HCT116 (cell line): ENCODE measurements at regions not wholly inside any gene's neighbourhood (a gene's known extent, or its start where the extent isn't known, plus 50 kb on each side); places are given as distances from the start of the nearest gene placed in this dataset.

Experiments
- ATAC-seq: fragments of 200-7000 bp; cut with Tn5 transposase; 2 replicates; pipeline ENCODE4 v1.9.1; 2020; ENCODE audit warnings: mild to moderate bottlenecking, moderate library complexity
- BruUV-seq: library from RNA; stranded (reverse); fragments of 400-500 nt; replicated peaks from 2 replicates; lab custom pipeline; 2021; lab: Mats Ljungman, UMichigan
- CTCF ChIA-PET: fragments of 300-600 bp; sonication (Branson Sonifier 250); formaldehyde crosslinking; loops from one replicate; lab custom pipeline; 2021; ENCODE audit warnings: antibody characterized with exemption; lab: Charles Lee
- POLR2A ChIA-PET: fragments of 300-600, 350-600 bp; sonication (Branson Sonifier 250); formaldehyde crosslinking; loops from one replicate; lab custom pipeline; 2021; ENCODE audit warnings: antibody characterized with exemption; lab: Charles Lee
- RAD21 ChIA-PET, 2 experiments: fragments of 300-600 bp; sonication (Branson Sonifier 250); formaldehyde crosslinking; loops; one replicate each; lab custom pipeline; 2023; ENCODE audit warnings: low total read pairs in 2 of 2; ENCODE audit not compliant: uncharacterized antibody in 2 of 2, unreplicated experiment in 2 of 2, low non-redundant PET in 1 of 2; lab: Charles Lee
- DNase-seq: peaks from one replicate; pipeline ENCODE4 v3.0.0-alpha.2; 2010; ENCODE audit warnings: low read depth, low spot score
- H2AFZ ChIP-seq: fragments of 200-600 bp; shearing (Covaris generic), sonication (generic); 2 replicates; pipeline ENCODE4 v1.6.1; 2017; ENCODE audit warnings: low read depth, mixed run types, mixed read lengths, antibody characterized with exemption, low read length; ENCODE audit not compliant: poor library complexity, severe bottlenecking
- H3K27ac ChIP-seq: 2 replicates; pipeline ENCODE4 v1.5.1; 2012; ENCODE audit warnings: low read depth, low read length
- H3K27me3 ChIP-seq: fragments of 200-600 bp; sonication (generic); 2 replicates; pipeline ENCODE4 v1.6.1; 2016; ENCODE audit warnings: mixed run types, low read length, mixed read lengths; ENCODE audit not compliant: insufficient read depth
- H3K36me3 ChIP-seq, 2 experiments: fragments of 200-500 bp in 1 of 2; fragments of 200-600 bp in 1 of 2; sonication (Bioruptor generic) in 1 of 2; sonication (generic) in 1 of 2; 2 replicates each; pipeline versions ENCODE4 v1.5.1 to v1.6.1; 2014 to 2016; ENCODE audit warnings: low read length in 2 of 2, inconsistent platforms in 1 of 2, mixed read lengths in 1 of 2, mixed run types in 1 of 2; ENCODE audit not compliant: insufficient read depth in 2 of 2, control insufficient read depth in 1 of 2
- H3K4me1 ChIP-seq, 2 experiments: fragments of 200-600 bp in 1 of 2; sonication (generic) in 1 of 2; 2 replicates each; pipeline versions ENCODE4 v1.5.1 to v1.6.1; 2012 to 2017; ENCODE audit warnings: low read length in 2 of 2, inconsistent platforms in 1 of 2, mild to moderate bottlenecking in 1 of 2, mixed read lengths in 1 of 2, mixed run types in 1 of 2, moderate library complexity in 1 of 2; ENCODE audit not compliant: insufficient read depth in 2 of 2, control insufficient read depth in 1 of 2
- H3K4me2 ChIP-seq: fragments of 200-600 bp; sonication (generic); 2 replicates; pipeline ENCODE4 v1.6.1; 2017; ENCODE audit warnings: mixed run types, low read length, mixed read lengths
- H3K4me3 ChIP-seq, 2 experiments: fragments of 200-600 bp in 1 of 2; sonication (generic) in 1 of 2; replicated peaks in 1 of 2; 2 replicates each; pipeline ENCODE4 v1.5.1; 2011 to 2016; ENCODE audit warnings: low read length in 2 of 2, control low read depth in 1 of 2, low read depth in 1 of 2, mild to moderate bottlenecking in 1 of 2, mixed read lengths in 1 of 2, mixed run types in 1 of 2
- H3K79me2 ChIP-seq: fragments of 200-600 bp; sonication (generic); 2 replicates; pipeline ENCODE4 v1.6.1; 2017; ENCODE audit warnings: mild to moderate bottlenecking, mixed run types, low read length, moderate library complexity, mixed read lengths; ENCODE audit not compliant: insufficient read depth
- H3K9ac ChIP-seq: fragments of 200-600 bp; sonication (generic); 2 replicates; pipeline ENCODE4 v1.6.1; 2016; ENCODE audit warnings: low read length, mixed read lengths
- H3K9me2 ChIP-seq: fragments of 200-600 bp; sonication (generic), shearing (Covaris generic); 2 replicates; pipeline ENCODE4 v1.6.1; 2017; ENCODE audit warnings: mixed run types, mild to moderate bottlenecking, moderate library complexity; ENCODE audit not compliant: insufficient read depth
- H3K9me3 ChIP-seq, 2 experiments: fragments of 200-500 bp in 1 of 2; fragments of 200-600 bp in 1 of 2; sonication (Bioruptor generic) in 1 of 2; sonication (generic) in 1 of 2; 2 replicates each; pipeline ENCODE4 v1.6.1; 2014 to 2017; ENCODE audit warnings: low read length in 2 of 2, mixed read lengths in 2 of 2, inconsistent platforms in 1 of 2, low read depth in 1 of 2, mild to moderate bottlenecking in 1 of 2, mixed run types in 1 of 2, moderate library complexity in 1 of 2; ENCODE audit not compliant: control insufficient read depth in 1 of 2, insufficient read depth in 1 of 2
- H4K20me1 ChIP-seq: fragments of 200-600 bp; sonication (generic), shearing (Covaris generic); 2 replicates; pipeline ENCODE4 v1.6.1; 2017; ENCODE audit warnings: mixed run types, mild to moderate bottlenecking, moderate library complexity; ENCODE audit not compliant: insufficient read depth
- CBX3 ChIP-seq: IDR thresholded peaks from 2 replicates; pipeline ENCODE4 v1.6.1; 2012; ENCODE audit warnings: low read depth
- CEBPB ChIP-seq: IDR thresholded peaks from 2 replicates; pipeline ENCODE4 v1.6.1; 2012; ENCODE audit warnings: low read depth
- EGR1 ChIP-seq: IDR thresholded peaks from 2 replicates; pipeline ENCODE4 v1.6.1; 2012; ENCODE audit warnings: low read depth
- ELF1 ChIP-seq: IDR thresholded peaks from 2 replicates; pipeline ENCODE4 v1.6.1; 2012; ENCODE audit warnings: low read depth, borderline replicate concordance
- EZH2 ChIP-seq: fragments of 200-600 bp; sonication (generic); IDR thresholded peaks from 2 replicates; pipeline ENCODE4 v1.6.1; 2017; ENCODE audit warnings: antibody characterized with exemption, mixed run types
- FOSL1 ChIP-seq: IDR thresholded peaks from 2 replicates; pipeline ENCODE4 v1.6.1; 2012; ENCODE audit warnings: low read depth
- JUND ChIP-seq: IDR thresholded peaks from 2 replicates; pipeline ENCODE4 v1.6.1; 2012
- POLR2A ChIP-seq: IDR thresholded peaks from 2 replicates; pipeline ENCODE4 v1.7.0; 2011; ENCODE audit warnings: borderline replicate concordance; ENCODE audit not compliant: insufficient read depth, insufficient read length; ENCODE audit errors: extremely low read depth
- POLR2AphosphoS5 ChIP-seq: IDR thresholded peaks from 2 replicates; pipeline ENCODE4 v1.6.1; 2011; ENCODE audit warnings: mild to moderate bottlenecking, low read depth, low read length, moderate library complexity
- SIN3A ChIP-seq: IDR thresholded peaks from 2 replicates; pipeline ENCODE4 v1.6.1; 2012; ENCODE audit warnings: low read depth
- SP1 ChIP-seq: IDR thresholded peaks from 2 replicates; pipeline ENCODE4 v1.6.1; 2012; ENCODE audit warnings: low read depth
- TCF7L2 ChIP-seq: IDR thresholded peaks from 2 replicates; pipeline ENCODE4 v1.7.0; 2011; ENCODE audit warnings: borderline replicate concordance, inconsistent platforms; ENCODE audit not compliant: insufficient read depth, insufficient read length; ENCODE audit errors: extremely low read depth
- ZFX ChIP-seq: fragments of 450-650 bp; IDR thresholded peaks from 2 replicates; pipeline ENCODE4 v1.6.1; 2017
- ZNF274 ChIP-seq: fragments of 200-500 bp; sonication (Bioruptor generic); IDR thresholded peaks from 2 replicates; pipeline ENCODE4 v1.6.1; 2014; ENCODE audit warnings: mild to moderate bottlenecking, low read depth, low read length, inconsistent platforms
- intact Hi-C: fragments of 100-400 bp; cut with micrococcal nuclease; formaldehyde crosslinking; loops from 2 replicates; pipeline ENCODE4 v1.10.0; 2022
- TF ChIP-seq, protein P1 (sequence below): IDR thresholded peaks from 2 replicates; pipeline ENCODE4 v1.6.1; 2012; ENCODE audit warnings: low read depth
- TF ChIP-seq, protein P2 (sequence below): IDR thresholded peaks from 2 replicates; pipeline ENCODE4 v1.6.1; 2012
- TF ChIP-seq, protein P3 (sequence below): IDR thresholded peaks from 2 replicates; pipeline ENCODE4 v1.6.1; 2011; ENCODE audit warnings: mild to moderate bottlenecking, low read length, moderate library complexity; ENCODE audit not compliant: insufficient replicate concordance; ENCODE audit errors: extremely low read depth
- TF ChIP-seq, protein P4 (sequence below): IDR thresholded peaks from 2 replicates; pipeline ENCODE4 v1.6.1; 2012
- TF ChIP-seq, protein P5 (sequence below), 3 experiments: fragments of 200-600 bp in 1 of 3; sonication (generic) in 1 of 3; IDR thresholded peaks in 2 of 3; conservative IDR thresholded peaks in 1 of 3; 2 replicates each; pipeline ENCODE4 v1.5.1; 2012 to 2017; ENCODE audit warnings: low read depth in 2 of 3, low read length in 2 of 3, antibody characterized with exemption in 1 of 3, borderline replicate concordance in 1 of 3, control low read depth in 1 of 3, mild to moderate bottlenecking in 1 of 3, mixed read lengths in 1 of 3, mixed run types in 1 of 3, moderate library complexity in 1 of 3; ENCODE audit not compliant: insufficient read depth in 1 of 3

DNA sequence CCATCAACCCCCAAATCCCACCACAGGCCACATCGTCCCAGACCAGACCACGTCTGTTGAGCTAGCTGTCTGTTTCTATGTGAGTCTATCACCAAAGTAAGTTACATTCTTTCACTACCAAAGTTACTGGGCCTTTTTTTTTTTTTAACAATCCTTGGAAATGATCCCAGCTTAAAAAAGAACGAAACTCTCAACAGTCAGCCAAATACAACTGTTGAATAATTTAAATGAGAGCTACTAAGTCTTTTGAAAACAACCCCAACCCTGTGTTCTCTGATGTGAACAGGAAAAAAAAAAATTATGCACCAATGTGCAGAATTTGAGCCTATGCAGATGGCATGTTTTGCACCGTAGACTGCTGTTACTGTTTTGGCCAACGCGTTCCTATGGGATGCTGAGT, 134.0 kb upstream of the ETS2 start:
- no peaks in the 10 kb centered on the region for H3K27me3 ChIP-seq
- ChIA-PET CTCF (no interaction called here), RAD21 (no interaction called here), POLR2A (no interaction called here)
- no peaks in the 10 kb centered on the region for H4K20me1 ChIP-seq
- intact Hi-C loops, result no loop called here
- no peaks in the 10 kb centered on the region for H3K9me3 ChIP-seq
- no peak overlapping the region for H3K27ac ChIP-seq
- no peaks in the 10 kb centered on the region for H3K9me2 ChIP-seq
- H3K4me3 ChIP-seq, result no peak overlapping the region
- no peaks in the 10 kb centered on the region for H3K4me1 ChIP-seq
- ATAC-seq (no peak), DNase-seq (no peak)
- H3K4me2 ChIP-seq, result no peak overlapping the region
- no peaks in the 10 kb centered on the region for H3K79me2 ChIP-seq
- no peaks in the 10 kb centered on the region for H3K36me3 ChIP-seq
- no peak overlapping the region for H3K9ac ChIP-seq
- TF ChIP-seq TCF7L2 (no peak), FOSL1 (no peak), ELF1 (no peak), SP1 (no peak), CEBPB (no peak), SIN3A (no peak), JUND (no peak), CBX3 (no peak), EGR1 (no peak), POLR2A (no peak), EZH2 (no peak), ZNF274 (no peak), POLR2AphosphoS5 (no peak), ZFX (no peak)
- TF ChIP-seq, protein P1, sequence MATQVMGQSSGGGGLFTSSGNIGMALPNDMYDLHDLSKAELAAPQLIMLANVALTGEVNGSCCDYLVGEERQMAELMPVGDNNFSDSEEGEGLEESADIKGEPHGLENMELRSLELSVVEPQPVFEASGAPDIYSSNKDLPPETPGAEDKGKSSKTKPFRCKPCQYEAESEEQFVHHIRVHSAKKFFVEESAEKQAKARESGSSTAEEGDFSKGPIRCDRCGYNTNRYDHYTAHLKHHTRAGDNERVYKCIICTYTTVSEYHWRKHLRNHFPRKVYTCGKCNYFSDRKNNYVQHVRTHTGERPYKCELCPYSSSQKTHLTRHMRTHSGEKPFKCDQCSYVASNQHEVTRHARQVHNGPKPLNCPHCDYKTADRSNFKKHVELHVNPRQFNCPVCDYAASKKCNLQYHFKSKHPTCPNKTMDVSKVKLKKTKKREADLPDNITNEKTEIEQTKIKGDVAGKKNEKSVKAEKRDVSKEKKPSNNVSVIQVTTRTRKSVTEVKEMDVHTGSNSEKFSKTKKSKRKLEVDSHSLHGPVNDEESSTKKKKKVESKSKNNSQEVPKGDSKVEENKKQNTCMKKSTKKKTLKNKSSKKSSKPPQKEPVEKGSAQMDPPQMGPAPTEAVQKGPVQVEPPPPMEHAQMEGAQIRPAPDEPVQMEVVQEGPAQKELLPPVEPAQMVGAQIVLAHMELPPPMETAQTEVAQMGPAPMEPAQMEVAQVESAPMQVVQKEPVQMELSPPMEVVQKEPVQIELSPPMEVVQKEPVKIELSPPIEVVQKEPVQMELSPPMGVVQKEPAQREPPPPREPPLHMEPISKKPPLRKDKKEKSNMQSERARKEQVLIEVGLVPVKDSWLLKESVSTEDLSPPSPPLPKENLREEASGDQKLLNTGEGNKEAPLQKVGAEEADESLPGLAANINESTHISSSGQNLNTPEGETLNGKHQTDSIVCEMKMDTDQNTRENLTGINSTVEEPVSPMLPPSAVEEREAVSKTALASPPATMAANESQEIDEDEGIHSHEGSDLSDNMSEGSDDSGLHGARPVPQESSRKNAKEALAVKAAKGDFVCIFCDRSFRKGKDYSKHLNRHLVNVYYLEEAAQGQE, result no peak
- TF ChIP-seq, protein P2, sequence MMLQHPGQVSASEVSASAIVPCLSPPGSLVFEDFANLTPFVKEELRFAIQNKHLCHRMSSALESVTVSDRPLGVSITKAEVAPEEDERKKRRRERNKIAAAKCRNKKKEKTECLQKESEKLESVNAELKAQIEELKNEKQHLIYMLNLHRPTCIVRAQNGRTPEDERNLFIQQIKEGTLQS, result no peak
- TF ChIP-seq, protein P3, sequence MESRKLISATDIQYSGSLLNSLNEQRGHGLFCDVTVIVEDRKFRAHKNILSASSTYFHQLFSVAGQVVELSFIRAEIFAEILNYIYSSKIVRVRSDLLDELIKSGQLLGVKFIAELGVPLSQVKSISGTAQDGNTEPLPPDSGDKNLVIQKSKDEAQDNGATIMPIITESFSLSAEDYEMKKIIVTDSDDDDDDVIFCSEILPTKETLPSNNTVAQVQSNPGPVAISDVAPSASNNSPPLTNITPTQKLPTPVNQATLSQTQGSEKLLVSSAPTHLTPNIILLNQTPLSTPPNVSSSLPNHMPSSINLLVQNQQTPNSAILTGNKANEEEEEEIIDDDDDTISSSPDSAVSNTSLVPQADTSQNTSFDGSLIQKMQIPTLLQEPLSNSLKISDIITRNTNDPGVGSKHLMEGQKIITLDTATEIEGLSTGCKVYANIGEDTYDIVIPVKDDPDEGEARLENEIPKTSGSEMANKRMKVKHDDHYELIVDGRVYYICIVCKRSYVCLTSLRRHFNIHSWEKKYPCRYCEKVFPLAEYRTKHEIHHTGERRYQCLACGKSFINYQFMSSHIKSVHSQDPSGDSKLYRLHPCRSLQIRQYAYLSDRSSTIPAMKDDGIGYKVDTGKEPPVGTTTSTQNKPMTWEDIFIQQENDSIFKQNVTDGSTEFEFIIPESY, result no peak
- TF ChIP-seq, protein P4, sequence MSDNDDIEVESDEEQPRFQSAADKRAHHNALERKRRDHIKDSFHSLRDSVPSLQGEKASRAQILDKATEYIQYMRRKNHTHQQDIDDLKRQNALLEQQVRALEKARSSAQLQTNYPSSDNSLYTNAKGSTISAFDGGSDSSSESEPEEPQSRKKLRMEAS, result no peak
- TF ChIP-seq, protein P5, sequence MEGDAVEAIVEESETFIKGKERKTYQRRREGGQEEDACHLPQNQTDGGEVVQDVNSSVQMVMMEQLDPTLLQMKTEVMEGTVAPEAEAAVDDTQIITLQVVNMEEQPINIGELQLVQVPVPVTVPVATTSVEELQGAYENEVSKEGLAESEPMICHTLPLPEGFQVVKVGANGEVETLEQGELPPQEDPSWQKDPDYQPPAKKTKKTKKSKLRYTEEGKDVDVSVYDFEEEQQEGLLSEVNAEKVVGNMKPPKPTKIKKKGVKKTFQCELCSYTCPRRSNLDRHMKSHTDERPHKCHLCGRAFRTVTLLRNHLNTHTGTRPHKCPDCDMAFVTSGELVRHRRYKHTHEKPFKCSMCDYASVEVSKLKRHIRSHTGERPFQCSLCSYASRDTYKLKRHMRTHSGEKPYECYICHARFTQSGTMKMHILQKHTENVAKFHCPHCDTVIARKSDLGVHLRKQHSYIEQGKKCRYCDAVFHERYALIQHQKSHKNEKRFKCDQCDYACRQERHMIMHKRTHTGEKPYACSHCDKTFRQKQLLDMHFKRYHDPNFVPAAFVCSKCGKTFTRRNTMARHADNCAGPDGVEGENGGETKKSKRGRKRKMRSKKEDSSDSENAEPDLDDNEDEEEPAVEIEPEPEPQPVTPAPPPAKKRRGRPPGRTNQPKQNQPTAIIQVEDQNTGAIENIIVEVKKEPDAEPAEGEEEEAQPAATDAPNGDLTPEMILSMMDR (IDR thresholded peaks at IDR 0.05 in 2 of 3, conservative IDR thresholded peaks at IDR 0.05 in 1 of 3; ENCODE audit: borderline replicate concordance in 1 of 3, insufficient read depth in 1 of 3, low read depth in 2 of 3, low read length in 2 of 3), result no peak
- no peak overlapping the region for H2AFZ ChIP-seq
- BruUV-seq, result no TSS peak
